Endothelial cell of umbilical vein (primary cell): ENCODE measurements at regions not wholly inside any gene's neighbourhood (a gene's known extent, or its start where the extent isn't known, plus 50 kb on each side); places are given as distances from the start of the nearest gene placed in this dataset.

Experiments
- BruUV-seq: library from RNA; stranded (reverse); fragments of 400-500 nt; replicated peaks from 2 replicates; lab custom pipeline; 2021; lab: Mats Ljungman, UMichigan
- CTCF ChIA-PET: fragments of 300-600, 350-600 bp; sonication (Branson Sonifier 250); formaldehyde crosslinking; loops from one replicate; lab custom pipeline; 2021; ENCODE audit warnings: antibody characterized with exemption, inconsistent platforms; lab: Charles Lee
- POLR2A ChIA-PET: fragments of 300-600, 350-600 bp; sonication (Branson Sonifier 250); formaldehyde crosslinking; loops from one replicate; lab custom pipeline; 2021; ENCODE audit warnings: antibody characterized with exemption, inconsistent platforms; lab: Charles Lee
- DNase-seq: peaks from one replicate; pipeline ENCODE4 v3.0.0-alpha.2; 2011; ENCODE audit warnings: low read depth, low spot score
- FAIRE-seq: peaks from 2 replicates; lab custom pipeline; 2011; peaks lifted over from hg19 to GRCh38; lab: Jason Lieb, UNC
- H2AFZ ChIP-seq: 2 replicates; pipeline ENCODE4 v1.6.0; 2012; ENCODE audit warnings: low read depth, low read length, control low read depth, inconsistent platforms
- H3K27ac ChIP-seq: 2 replicates; pipeline ENCODE4 v1.5.1; 2011; ENCODE audit warnings: low read depth, mild to moderate bottlenecking, control low read depth, low read length, moderate library complexity; ENCODE audit not compliant: insufficient read depth
- H3K27me3 ChIP-seq, 2 experiments: 2 replicates each; pipeline versions ENCODE4 v1.6.0 to v1.6.1; 2011; ENCODE audit warnings: low read length in 2 of 2, mixed read lengths in 1 of 2; ENCODE audit not compliant: control insufficient read depth in 2 of 2, insufficient read depth in 2 of 2
- H3K36me3 ChIP-seq, 2 experiments: 2 replicates in 1 of 2; 3 replicates in 1 of 2; pipeline ENCODE4 v1.5.1; 2011; ENCODE audit warnings: low read length in 2 of 2, mild to moderate bottlenecking in 1 of 2, moderate library complexity in 1 of 2; ENCODE audit not compliant: control insufficient read depth in 2 of 2, insufficient read depth in 2 of 2; ENCODE audit errors: extremely low read depth in 1 of 2
- H3K4me1 ChIP-seq: 3 replicates; pipeline ENCODE4 v1.5.1; 2011; ENCODE audit warnings: mild to moderate bottlenecking, low read length; ENCODE audit not compliant: control insufficient read depth, insufficient read depth; ENCODE audit errors: extremely low read depth
- H3K4me2 ChIP-seq: 2 replicates; pipeline ENCODE4 v1.6.1; 2011; ENCODE audit warnings: low read length, control low read depth, mixed read lengths; ENCODE audit not compliant: insufficient read depth
- H3K4me3 ChIP-seq, 3 experiments: fragments of 200-600 bp in 1 of 3; sonication (generic), shearing (Covaris generic) in 1 of 3; replicated peaks in 1 of 3; 2 replicates each; pipeline ENCODE4 v1.5.1; 2011 to 2016; ENCODE audit warnings: control low read depth in 3 of 3, low read length in 3 of 3, mild to moderate bottlenecking in 2 of 3, inconsistent platforms in 1 of 3, low read depth in 1 of 3, moderate library complexity in 1 of 3; ENCODE audit not compliant: insufficient read depth in 1 of 3
- H3K79me2 ChIP-seq: 2 replicates; pipeline ENCODE4 v1.6.0; 2012; ENCODE audit warnings: low read length, inconsistent platforms; ENCODE audit not compliant: control insufficient read depth, insufficient read depth
- H3K9ac ChIP-seq: replicated peaks from 2 replicates; pipeline ENCODE3; 2011; ENCODE audit warnings: low read length, control low read depth; ENCODE audit not compliant: insufficient read depth; ENCODE audit errors: extremely low read depth
- H3K9me1 ChIP-seq: replicated peaks from 3 replicates; pipeline ENCODE4 v1.6.0; 2011; ENCODE audit warnings: mild to moderate bottlenecking, low read length; ENCODE audit not compliant: control insufficient read depth, insufficient read depth; ENCODE audit errors: extremely low read depth
- H3K9me3 ChIP-seq: replicated peaks from 2 replicates; pipeline ENCODE4 v1.5.1; 2012; ENCODE audit warnings: low read length, inconsistent platforms; ENCODE audit not compliant: control insufficient read depth, insufficient read depth
- H4K20me1 ChIP-seq: replicated peaks from 2 replicates; pipeline ENCODE3; 2011; ENCODE audit warnings: mild to moderate bottlenecking, low read length; ENCODE audit not compliant: control insufficient read depth, insufficient read depth; ENCODE audit errors: extremely low read depth
- EZH2 ChIP-seq: IDR thresholded peaks from 2 replicates; pipeline ENCODE4 v1.6.1; 2012; ENCODE audit warnings: borderline replicate concordance, low read depth, mild to moderate bottlenecking, moderate library complexity, low read length, inconsistent platforms; ENCODE audit not compliant: severe bottlenecking
- FOS ChIP-seq: IDR thresholded peaks from 2 replicates; pipeline ENCODE4 v1.6.1; 2011; ENCODE audit warnings: mild to moderate bottlenecking, low read length, moderate library complexity, borderline replicate concordance; ENCODE audit not compliant: insufficient read depth
- GATA2 ChIP-seq: IDR thresholded peaks from 2 replicates; pipeline ENCODE4 v1.7.0; 2011; ENCODE audit warnings: low read depth, mild to moderate bottlenecking, moderate library complexity, mixed read lengths, low read length; ENCODE audit not compliant: insufficient read length, insufficient read depth
- JUN ChIP-seq: IDR thresholded peaks from 2 replicates; pipeline ENCODE4 v1.6.1; 2011; ENCODE audit warnings: borderline replicate concordance, low read depth; ENCODE audit not compliant: insufficient read length, insufficient read depth
- MYC ChIP-seq: IDR thresholded peaks from one replicate; pipeline ENCODE4 v1.6.1; 2011; ENCODE audit warnings: mild to moderate bottlenecking, low read depth, low read length
- POLR2A ChIP-seq: IDR thresholded peaks from 2 replicates; pipeline ENCODE4 v1.6.1; 2012; ENCODE audit warnings: low read depth, mild to moderate bottlenecking, control low read depth, low read length
- POLR2AphosphoS5 ChIP-seq: IDR thresholded peaks from 2 replicates; pipeline ENCODE4 v1.6.1; 2012; ENCODE audit warnings: low read depth, mild to moderate bottlenecking, control low read depth, low read length, moderate library complexity; ENCODE audit not compliant: insufficient read depth
- dilution Hi-C: fragments of 300-500 bp; cut with MboI; formaldehyde crosslinking; loops from one replicate; pipeline ENCODE4 v1.15.0; 2019; ENCODE audit warnings: low sequenced_read_pairs; ENCODE audit not compliant: extremely low pct_ligation_motif_present
- intact Hi-C: fragments of 100-400 bp; cut with micrococcal nuclease; formaldehyde crosslinking; loops from one replicate; pipeline ENCODE4 v1.10.0; 2022
- TF ChIP-seq, protein P1 (sequence below): IDR thresholded peaks from 2 replicates; pipeline ENCODE4 v1.6.1; 2011; ENCODE audit not compliant: insufficient read depth, insufficient read length
- TF ChIP-seq, protein P2 (sequence below), 2 donors: IDR thresholded peaks; 1 replicate in 1 of 2; 2 replicates in 1 of 2; pipeline ENCODE4 v1.5.1; 2011; ENCODE audit warnings: low read length in 2 of 2, mild to moderate bottlenecking in 2 of 2, moderate library complexity in 2 of 2, control low read depth in 1 of 2, inconsistent platforms in 1 of 2, low read depth in 1 of 2; ENCODE audit not compliant: insufficient read depth in 1 of 2; ENCODE audit errors: extremely low read depth in 1 of 2

DNA sequence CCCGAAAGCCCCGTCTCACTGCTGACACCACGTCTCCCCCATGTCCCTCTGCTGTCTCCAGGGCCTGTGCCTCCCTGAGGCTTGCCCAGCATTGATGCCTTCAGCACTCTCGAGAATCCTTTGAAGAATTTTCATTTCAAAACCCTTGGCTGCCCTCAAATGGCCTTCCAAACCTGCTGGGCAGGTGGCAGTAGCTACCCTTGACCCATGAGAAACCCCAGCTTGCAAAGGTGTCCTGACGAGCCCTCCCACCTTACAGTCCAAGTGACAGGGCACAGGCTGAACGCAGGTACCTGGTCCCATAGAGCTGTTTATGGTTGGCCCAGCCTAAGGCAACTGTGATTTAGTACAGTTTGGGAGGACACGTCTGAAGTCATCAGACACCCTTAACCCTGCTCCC is 97.2 kb upstream of the SPIN1 start:
- ChIA-PET POLR2A (no interaction called here), CTCF (no interaction called here)
- H3K27me3 ChIP-seq: no peaks in the 10 kb centered on the region
- H3K27ac ChIP-seq: no peak overlapping the region
- no TSS peak for BruUV-seq
- no peaks in the 10 kb centered on the region for H3K9me1 ChIP-seq
- H3K79me2 ChIP-seq: no peaks in the 10 kb centered on the region
- DNase-seq (no peak), FAIRE-seq (no peak)
- intact Hi-C loops (loop anchor here (10.0 kb wide), 1 partner anchor 56 kb away; no protein-coding TSS in a partner anchor), dilution Hi-C loops (no loop called here)
- H3K4me2 ChIP-seq: no peak overlapping the region
- H3K4me3 ChIP-seq: no peak overlapping the region
- no peaks in the 10 kb centered on the region for H3K4me1 ChIP-seq
- no peaks in the 10 kb centered on the region for H3K36me3 ChIP-seq
- TF ChIP-seq, protein P1, sequence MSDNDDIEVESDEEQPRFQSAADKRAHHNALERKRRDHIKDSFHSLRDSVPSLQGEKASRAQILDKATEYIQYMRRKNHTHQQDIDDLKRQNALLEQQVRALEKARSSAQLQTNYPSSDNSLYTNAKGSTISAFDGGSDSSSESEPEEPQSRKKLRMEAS: no peak
- TF ChIP-seq JUN (no peak), FOS (no peak), POLR2AphosphoS5 (no peak), MYC (no peak), POLR2A (no peak), GATA2 (no peak), EZH2 (no peak)
- TF ChIP-seq, protein P2, sequence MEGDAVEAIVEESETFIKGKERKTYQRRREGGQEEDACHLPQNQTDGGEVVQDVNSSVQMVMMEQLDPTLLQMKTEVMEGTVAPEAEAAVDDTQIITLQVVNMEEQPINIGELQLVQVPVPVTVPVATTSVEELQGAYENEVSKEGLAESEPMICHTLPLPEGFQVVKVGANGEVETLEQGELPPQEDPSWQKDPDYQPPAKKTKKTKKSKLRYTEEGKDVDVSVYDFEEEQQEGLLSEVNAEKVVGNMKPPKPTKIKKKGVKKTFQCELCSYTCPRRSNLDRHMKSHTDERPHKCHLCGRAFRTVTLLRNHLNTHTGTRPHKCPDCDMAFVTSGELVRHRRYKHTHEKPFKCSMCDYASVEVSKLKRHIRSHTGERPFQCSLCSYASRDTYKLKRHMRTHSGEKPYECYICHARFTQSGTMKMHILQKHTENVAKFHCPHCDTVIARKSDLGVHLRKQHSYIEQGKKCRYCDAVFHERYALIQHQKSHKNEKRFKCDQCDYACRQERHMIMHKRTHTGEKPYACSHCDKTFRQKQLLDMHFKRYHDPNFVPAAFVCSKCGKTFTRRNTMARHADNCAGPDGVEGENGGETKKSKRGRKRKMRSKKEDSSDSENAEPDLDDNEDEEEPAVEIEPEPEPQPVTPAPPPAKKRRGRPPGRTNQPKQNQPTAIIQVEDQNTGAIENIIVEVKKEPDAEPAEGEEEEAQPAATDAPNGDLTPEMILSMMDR (IDR thresholded peaks at IDR 0.05; ENCODE audit: extremely low read depth in 1 of 2, insufficient read depth in 1 of 2, low read depth in 1 of 2, low read length in 2 of 2): no peak
- no peak overlapping the region for H3K9ac ChIP-seq
- no peaks in the 10 kb centered on the region for H3K9me3 ChIP-seq
- no peaks in the 10 kb centered on the region for H4K20me1 ChIP-seq
- H2AFZ ChIP-seq: no peak overlapping the region
